H9 (cell line): ENCODE measurements at regions not wholly inside any gene's neighbourhood (a gene's known extent, or its start where the extent isn't known, plus 50 kb on each side); places are given as distances from the start of the nearest gene placed in this dataset.

Source experiments
- DNase-seq: peaks from one replicate; pipeline ENCODE4 v3.0.0-alpha.2; 2017
- H2AFZ ChIP-seq: one replicate; pipeline ENCODE4 v1.6.1; 2013; ENCODE audit warnings: mild to moderate bottlenecking, low read length, control low read depth, moderate library complexity
- H2AK5ac ChIP-seq: 2 replicates; pipeline ENCODE4 v1.6.1; 2013; ENCODE audit warnings: low read length, control low read depth, mixed read lengths; ENCODE audit not compliant: insufficient read length
- H2BK120ac ChIP-seq: one replicate; pipeline ENCODE4 v1.6.1; 2013; ENCODE audit warnings: low read depth, mild to moderate bottlenecking, low read length, control low read depth, inconsistent platforms; ENCODE audit not compliant: poor library complexity, severe bottlenecking
- H2BK12ac ChIP-seq: 2 replicates; pipeline ENCODE4 v1.6.1; 2013; ENCODE audit warnings: low read length, control low read depth, mixed read lengths, low read depth; ENCODE audit not compliant: insufficient read length
- H2BK15ac ChIP-seq: 2 replicates; pipeline ENCODE4 v1.6.1; 2013; ENCODE audit warnings: low read depth, low read length, control low read depth
- H2BK20ac ChIP-seq: one replicate; pipeline ENCODE4 v1.6.1; 2013; ENCODE audit warnings: low read depth, mild to moderate bottlenecking, low read length, control low read depth, inconsistent platforms; ENCODE audit not compliant: poor library complexity, severe bottlenecking
- H2BK5ac ChIP-seq: 2 replicates; pipeline ENCODE4 v1.6.1; 2013; ENCODE audit warnings: low read length, control low read depth, mixed read lengths; ENCODE audit not compliant: insufficient read length
- H3K14ac ChIP-seq: 2 replicates; pipeline ENCODE4 v1.6.1; 2013; ENCODE audit warnings: low read length, control low read depth; ENCODE audit not compliant: insufficient read depth
- H3K18ac ChIP-seq: 2 replicates; pipeline ENCODE4 v1.6.1; 2013; ENCODE audit warnings: low read depth, mild to moderate bottlenecking, mixed read lengths, low read length, control low read depth; ENCODE audit not compliant: insufficient read length
- H3K23ac ChIP-seq: 2 replicates; pipeline ENCODE4 v1.6.1; 2013; ENCODE audit warnings: low read length, control low read depth, mixed read lengths, low read depth; ENCODE audit not compliant: insufficient read length
- H3K23me2 ChIP-seq: 2 replicates; pipeline ENCODE4 v1.6.1; 2013; ENCODE audit warnings: low read depth, mild to moderate bottlenecking, mixed read lengths, low read length, control low read depth; ENCODE audit not compliant: insufficient read length, poor library complexity, severe bottlenecking
- H3K27ac ChIP-seq: 2 replicates; pipeline ENCODE4 v1.5.1; 2013; ENCODE audit warnings: low read length, control low read depth, mixed read lengths, low read depth; ENCODE audit not compliant: insufficient read length
- H3K27me3 ChIP-seq: 2 replicates; pipeline ENCODE4 v1.6.1; 2013; ENCODE audit warnings: low read length, control low read depth, inconsistent platforms; ENCODE audit not compliant: insufficient read depth
- H3K4ac ChIP-seq: 2 replicates; pipeline ENCODE4 v1.6.1; 2013; ENCODE audit warnings: low read depth, mild to moderate bottlenecking, control low read depth, inconsistent platforms, low read length, moderate library complexity
- H3K4me1 ChIP-seq: 2 replicates; pipeline ENCODE4 v1.6.1; 2013; ENCODE audit warnings: low read length, control low read depth, inconsistent platforms; ENCODE audit not compliant: insufficient read depth
- H3K4me2 ChIP-seq: 2 replicates; pipeline ENCODE4 v1.6.1; 2013; ENCODE audit warnings: low read length, control low read depth, mixed read lengths; ENCODE audit not compliant: insufficient read length, insufficient read depth
- H3K56ac ChIP-seq: 2 replicates; pipeline ENCODE4 v1.6.1; 2013; ENCODE audit warnings: low read depth, mild to moderate bottlenecking, mixed read lengths, low read length, control low read depth; ENCODE audit not compliant: insufficient read length
- H3K79me1 ChIP-seq: 2 replicates; pipeline ENCODE4 v1.6.1; 2013; ENCODE audit warnings: low read depth, mild to moderate bottlenecking, moderate library complexity, low read length, control low read depth, inconsistent platforms; ENCODE audit not compliant: insufficient read depth, poor library complexity, severe bottlenecking
- H3K79me2 ChIP-seq: 2 replicates; pipeline ENCODE4 v1.6.1; 2013; ENCODE audit warnings: low read length, control low read depth, inconsistent platforms; ENCODE audit not compliant: insufficient read depth
- H3K9ac ChIP-seq: 2 replicates; pipeline ENCODE4 v1.6.1; 2013; ENCODE audit warnings: low read length, control low read depth, mixed read lengths; ENCODE audit not compliant: insufficient read length; ENCODE audit errors: extremely low read depth
- H3K9me3 ChIP-seq: one replicate; pipeline ENCODE4 v1.6.1; 2013; ENCODE audit warnings: low read depth, low read length, inconsistent platforms; ENCODE audit not compliant: control insufficient read depth
- H3T11ph ChIP-seq: one replicate; pipeline ENCODE4 v1.6.1; 2013; ENCODE audit warnings: mild to moderate bottlenecking, low read length, control low read depth, inconsistent platforms
- H4K20me1 ChIP-seq: one replicate; pipeline ENCODE4 v1.6.1; 2013; ENCODE audit not compliant: control insufficient read depth, insufficient read length, insufficient read depth
- H4K5ac ChIP-seq: 2 replicates; pipeline ENCODE4 v1.6.1; 2013; ENCODE audit warnings: low read depth, mild to moderate bottlenecking, mixed read lengths, low read length, control low read depth; ENCODE audit not compliant: insufficient read length
- H4K8ac ChIP-seq: replicated peaks from 2 replicates; pipeline ENCODE4 v1.6.1; 2013; ENCODE audit warnings: low read length, control low read depth, mixed read lengths, low read depth; ENCODE audit not compliant: insufficient read length
- H4K91ac ChIP-seq: 2 replicates; pipeline ENCODE4 v1.6.1; 2013; ENCODE audit warnings: low read depth, mild to moderate bottlenecking, moderate library complexity, mixed read lengths, low read length, control low read depth; ENCODE audit not compliant: insufficient read length
- H3K27ac Mint-ChIP-seq, 3 experiments: 2 replicates in 2 of 3; 3 replicates in 1 of 3; pipeline ENCODE4 v1.8.0; 2020 to 2021; ENCODE audit warnings: mixed read lengths in 3 of 3, mild to moderate bottlenecking in 1 of 3, moderate library complexity in 1 of 3
- H3K27me3 Mint-ChIP-seq: 2 replicates; pipeline ENCODE4 v1.8.0; 2021; ENCODE audit warnings: low read depth, mild to moderate bottlenecking, moderate library complexity, mixed read lengths
- H3K36me3 Mint-ChIP-seq, 3 experiments: 2 replicates in 2 of 3; 3 replicates in 1 of 3; pipeline ENCODE4 v1.8.0; 2020 to 2021; ENCODE audit warnings: low read depth in 3 of 3, mixed read lengths in 3 of 3; ENCODE audit not compliant: insufficient read depth in 1 of 3
- H3K4me1 Mint-ChIP-seq, 2 experiments: 2 replicates each; pipeline ENCODE4 v1.8.0; 2020; ENCODE audit warnings: mixed read lengths in 2 of 2
- H3K4me3 Mint-ChIP-seq, 2 experiments: 2 replicates in 1 of 2; 3 replicates in 1 of 2; pipeline ENCODE4 v1.8.0; 2020 to 2021; ENCODE audit warnings: mild to moderate bottlenecking in 2 of 2, mixed read lengths in 2 of 2, moderate library complexity in 1 of 2
- H3K9me3 Mint-ChIP-seq, 2 experiments: 2 replicates in 1 of 2; 3 replicates in 1 of 2; pipeline ENCODE4 v1.8.0; 2020; ENCODE audit warnings: mild to moderate bottlenecking in 2 of 2, mixed read lengths in 2 of 2, moderate library complexity in 1 of 2
- CTCF ChIP-seq: fragments of 200-600 bp; sonication (generic); conservative IDR thresholded peaks from 3 replicates; pipeline ENCODE4 v1.8.0; 2021; ENCODE audit warnings: antibody characterized with exemption, mild to moderate bottlenecking
- WGBS: extraction: QIAGEN DNeasy Blood & Tissue Kit; methylation state at CpG from one replicate; pipeline ENCODE4 v1.1.7; 2013; ENCODE audit warnings: missing lambda C conversion rate, low lambda C conversion rate, mixed read lengths; ENCODE audit not compliant: insufficient read length; ENCODE audit errors: extremely low coverage; 5-methylcytosine and 5-hydroxymethylcytosine counted together

GRCh38 chr7:108777966-108778365, 208.3 kb downstream of the DNAJB9 start:
- H3K4ac ChIP-seq = no peak overlapping the region
- H2BK20ac ChIP-seq = no peak overlapping the region
- no peak overlapping the region for H3K9ac ChIP-seq
- no peak overlapping the region for H2BK12ac ChIP-seq
- H3K27me3 ChIP-seq = no peaks in the 10 kb centered on the region
- no peak overlapping the region for H4K5ac ChIP-seq
- no peak overlapping the region for H3K4me3 Mint-ChIP-seq
- no peaks in the 10 kb centered on the region for H3K79me1 ChIP-seq
- no peak for TF ChIP-seq CTCF
- no peak overlapping the region for H3K56ac ChIP-seq
- H3K18ac ChIP-seq = no peak overlapping the region
- no peak overlapping the region for H2BK15ac ChIP-seq
- no peaks in the 10 kb centered on the region for H3K9me3 ChIP-seq
- no peak overlapping the region for H2AK5ac ChIP-seq
- H3K23me2 ChIP-seq = no peaks in the 10 kb centered on the region
- peaks cover 3 to 5% of the 10 kb centered on the region in 2 experiments for H3K4me1 Mint-ChIP-seq
- H2AFZ ChIP-seq = no peak overlapping the region
- no CpG with 5 or more reads among the region's 1 CpG for WGBS
- no peak overlapping the region for H4K8ac ChIP-seq
- no peak overlapping the region for H3K14ac ChIP-seq
- H3K27ac ChIP-seq = no peak overlapping the region
- H3K27ac Mint-ChIP-seq = no peak overlapping the region
- H3K36me3 Mint-ChIP-seq = no peaks in the 10 kb centered on the region
- H4K91ac ChIP-seq = no peak overlapping the region
- H3K4me2 ChIP-seq = no peak overlapping the region
- no peaks in the 10 kb centered on the region for H3K27me3 Mint-ChIP-seq
- DNase-seq = no peak
- no peaks in the 10 kb centered on the region for H4K20me1 ChIP-seq
- H2BK120ac ChIP-seq = no peak overlapping the region
- H3T11ph ChIP-seq = no peak overlapping the region
- H2BK5ac ChIP-seq = no peak overlapping the region
- H3K9me3 Mint-ChIP-seq = no peaks in the 10 kb centered on the region
- no peaks in the 10 kb centered on the region; the same call in 1 of the 2 replicates for H3K4me1 ChIP-seq
- H3K23ac ChIP-seq = no peak overlapping the region
- no peaks in the 10 kb centered on the region for H3K79me2 ChIP-seq
